ENCODE measurements at regions not wholly inside any gene's neighbourhood (a gene's known extent, or its start where the extent isn't known, plus 50 kb on each side); places are given as distances from the start of the nearest gene placed in this dataset.
"Not testable (repeated sequence)": the region's sequence is repeated elsewhere in the genome, so short reads cannot be mapped to it uniquely, and the experiment has no call there.

DNA sequence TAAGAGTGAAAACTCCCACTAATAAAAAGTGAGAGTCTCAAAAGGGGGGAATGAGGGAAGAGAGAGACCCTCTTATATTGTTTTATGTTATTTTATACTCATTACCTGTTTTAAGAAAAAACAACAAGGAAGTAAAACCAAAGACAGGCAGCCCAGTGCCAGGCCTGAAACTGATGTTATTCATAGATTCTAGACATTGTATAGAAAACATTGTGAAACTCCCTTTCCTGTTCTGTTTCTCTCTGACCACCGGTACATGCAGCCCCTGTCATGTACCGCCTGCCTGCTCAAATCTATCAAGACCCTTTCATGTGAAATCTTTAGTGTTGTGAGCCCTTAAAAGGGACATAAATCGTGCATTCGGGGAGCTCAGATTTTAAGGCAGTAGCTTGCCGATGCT is 216.4 kb upstream of the CNTN3 start:
- not testable (repeated sequence) for DNase-seq

DNA sequence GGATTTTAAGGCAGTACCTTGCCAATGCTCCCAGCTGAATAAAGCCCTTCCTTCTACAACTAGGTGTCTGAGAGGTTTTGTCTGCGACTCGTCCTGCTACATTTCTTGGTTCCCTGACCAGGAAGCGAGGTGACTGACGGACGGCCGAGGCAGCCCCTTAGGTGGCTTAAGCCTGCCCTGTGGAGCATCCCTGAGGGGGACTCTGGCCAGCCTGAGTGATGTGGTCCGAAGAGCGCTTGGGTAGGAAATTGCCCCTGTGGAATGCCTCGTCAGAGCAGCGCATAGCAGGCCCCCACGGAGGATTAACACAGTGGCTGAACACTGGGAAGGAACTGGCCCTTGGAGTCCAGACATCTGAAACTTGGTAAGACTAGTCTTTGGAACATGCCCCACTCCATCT is 210.9 kb upstream of the CNTN3 start:
- DNase-seq, result not testable (repeated sequence)

- DNase-seq, result no peak
Observed at GRCh38 chr3:74824366-74824765, 209.9 kb upstream of the CNTN3 start.

- no peak for DNase-seq
Observed at GRCh38 chr3:74814181-74814580, 199.7 kb upstream of the CNTN3 start.

DNA sequence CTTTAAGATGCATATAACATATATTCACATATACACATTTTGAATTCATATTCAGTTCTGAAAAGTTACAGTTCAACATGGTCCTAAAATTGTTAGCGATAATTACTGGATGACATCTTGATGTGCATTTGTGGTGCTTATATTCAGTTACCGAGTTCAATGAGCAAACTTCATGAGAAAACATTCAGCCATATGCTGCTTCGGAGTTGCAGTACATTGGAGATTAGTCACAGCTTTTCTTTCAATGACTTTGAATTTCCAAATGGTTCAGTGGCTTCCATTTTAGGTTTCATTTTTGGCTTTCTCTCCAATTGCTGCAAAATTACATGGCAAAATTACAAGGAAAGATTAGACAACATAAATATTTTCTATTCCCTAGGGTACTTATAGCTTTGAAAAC is 198.3 kb upstream of the CNTN3 start:
- DNase-seq, result no peak

- DNase-seq, result no peak
Observed at GRCh38 chr3:74808506-74809275, 194.2 kb upstream of the CNTN3 start.

DNA sequence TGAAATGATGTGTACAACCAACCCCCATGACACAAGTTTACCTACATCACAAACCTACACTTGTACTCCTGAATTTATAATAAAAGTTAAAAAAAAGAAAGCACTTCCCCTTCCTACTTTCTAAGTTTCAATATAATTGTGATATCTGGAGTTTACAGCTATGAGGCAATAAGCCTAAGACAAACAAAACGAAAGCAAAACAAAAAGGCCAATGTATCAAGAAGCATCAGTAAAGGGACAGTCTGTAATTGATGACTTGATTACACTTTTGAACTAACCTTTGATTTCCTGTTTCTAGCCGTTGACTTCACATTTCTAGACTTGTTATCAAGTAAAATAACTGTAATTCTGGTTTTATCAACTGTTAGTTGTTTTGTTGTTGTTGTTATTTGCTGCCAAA is 187.5 kb upstream of the CNTN3 start:
- no peak for DNase-seq

GRCh38 chr3:74789111-74789510 is 174.7 kb upstream of the CNTN3 start:
- DNase-seq, result peak; percentile 69

GRCh38 chr3:74787011-74787410 is 172.6 kb upstream of the CNTN3 start:
- no peak for DNase-seq

DNA sequence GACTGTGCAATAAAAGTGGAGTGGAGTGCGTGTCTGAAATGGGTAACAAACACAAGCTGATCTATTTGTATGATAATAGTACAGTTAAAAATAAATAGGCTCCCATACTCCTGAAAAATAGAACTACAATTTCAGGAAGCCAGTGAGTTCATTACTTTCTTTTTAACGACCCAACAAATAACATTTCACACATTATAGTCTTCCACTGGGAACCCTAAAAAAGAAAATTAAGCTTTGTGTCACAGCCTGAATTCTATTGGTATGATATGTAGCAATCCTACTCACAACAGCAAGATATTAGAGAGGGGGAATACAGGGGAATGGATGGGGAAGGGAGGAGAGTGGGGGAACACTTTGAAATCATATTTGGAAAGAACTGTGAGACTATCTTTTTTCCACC is 156.9 kb upstream of the CNTN3 start:
- DNase-seq, result no peak

- no peak for DNase-seq
Observed at GRCh38 chr3:74768010-74768409, 153.6 kb upstream of the CNTN3 start.

DNA sequence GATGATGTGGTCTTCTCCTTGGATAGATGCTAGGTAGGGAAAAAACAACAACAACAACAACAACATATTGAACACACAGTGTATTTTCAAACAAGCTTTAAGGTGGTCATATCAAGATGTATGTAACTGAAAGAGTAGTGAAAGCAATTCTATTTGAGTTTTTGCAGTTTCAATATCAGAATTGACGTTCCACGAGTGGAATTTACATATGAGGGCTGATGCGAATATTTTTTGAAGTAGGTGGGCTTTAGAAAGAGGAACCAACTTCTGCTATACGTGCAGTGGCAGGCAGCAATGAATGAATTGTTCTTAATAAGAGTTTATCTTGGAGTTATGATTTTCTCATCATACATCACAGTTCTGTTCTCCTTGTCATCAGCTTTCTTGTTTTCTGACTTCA is 151.9 kb upstream of the CNTN3 start:
- no peak for DNase-seq

- DNase-seq, result no peak
Observed at GRCh38 chr3:74763830-74764229, 149.4 kb upstream of the CNTN3 start.

GRCh38 chr3:74756674-74757073 is 142.2 kb upstream of the CNTN3 start:
- DNase-seq, result peak; percentile 1

- no peak for DNase-seq
Observed at GRCh38 chr3:74752290-74752689, 137.8 kb upstream of the CNTN3 start.

- DNase-seq, result no peak
Observed at GRCh38 chr3:74751775-74752174, 137.3 kb upstream of the CNTN3 start.

DNA sequence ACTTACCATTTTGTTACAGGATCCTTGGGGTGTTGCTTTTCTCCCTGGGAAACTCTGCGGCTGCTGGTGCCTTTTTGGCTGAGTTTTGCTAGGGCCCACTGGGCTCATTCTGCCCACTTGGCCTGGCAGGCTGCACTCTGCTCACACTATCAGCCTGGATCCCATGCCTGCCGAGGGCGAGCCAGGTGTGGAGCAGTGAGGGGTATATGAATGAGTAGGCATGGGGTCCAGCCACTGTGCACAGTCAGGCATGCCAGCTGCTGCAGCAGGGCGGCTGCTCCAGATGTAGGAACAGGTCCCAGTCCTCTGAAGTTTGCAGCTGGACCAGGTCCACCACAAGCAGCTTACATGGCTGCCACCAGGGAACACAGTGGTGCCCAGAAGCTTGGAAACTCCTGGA is 136.4 kb upstream of the CNTN3 start:
- DNase-seq, result no peak

- no peak for DNase-seq
Observed at GRCh38 chr3:74739242-74739641, 124.8 kb upstream of the CNTN3 start.

GRCh38 chr3:74722211-74722610 is 107.8 kb upstream of the CNTN3 start:
- DNase-seq, result no peak

- no peak for DNase-seq
Observed at GRCh38 chr3:74713977-74714376, 99.5 kb upstream of the CNTN3 start.

DNA sequence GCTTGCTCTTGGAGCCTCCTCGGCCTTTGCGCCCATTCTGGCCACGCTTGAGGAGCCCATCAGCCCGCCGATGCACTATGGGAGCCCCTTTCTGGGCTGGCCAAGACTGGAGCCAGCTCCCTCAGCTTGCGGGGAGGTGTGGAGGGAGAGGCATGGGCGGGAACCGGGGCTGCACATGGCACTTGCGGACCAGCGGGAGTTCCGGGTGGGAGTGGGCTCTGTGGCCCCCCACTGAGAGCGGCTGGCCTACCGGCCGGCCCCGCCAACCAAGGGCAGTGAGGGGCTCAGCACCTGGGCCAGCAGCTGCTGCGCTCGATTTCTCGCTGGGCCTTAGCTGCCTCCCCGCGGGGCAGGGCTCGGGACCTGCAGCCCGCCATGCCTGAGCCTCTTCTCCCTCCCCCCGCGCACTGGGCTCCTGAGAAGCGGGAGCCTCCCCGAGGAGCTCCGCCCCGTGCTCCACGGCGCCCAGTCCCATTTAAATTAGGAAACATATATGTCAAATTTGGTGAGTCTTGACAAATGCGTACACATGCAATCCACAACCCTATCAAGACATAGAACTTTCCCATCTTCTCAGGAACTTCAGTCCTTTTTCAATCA is 97.6 kb upstream of the CNTN3 start:
- no peak for DNase-seq

GRCh38 chr3:74709951-74710350 is 95.5 kb upstream of the CNTN3 start:
- no peak for DNase-seq

- peak; percentile 13 for DNase-seq
Observed at GRCh38 chr3:74693696-74694393, 79.4 kb upstream of the CNTN3 start.

GRCh38 chr3:74693251-74693650 is 78.8 kb upstream of the CNTN3 start:
- DNase-seq, result peak; percentile 39
